ENCODE measurements at regions not wholly inside any gene's neighbourhood (a gene's known extent, or its start where the extent isn't known, plus 50 kb on each side); places are given as distances from the start of the nearest gene placed in this dataset.

DNA sequence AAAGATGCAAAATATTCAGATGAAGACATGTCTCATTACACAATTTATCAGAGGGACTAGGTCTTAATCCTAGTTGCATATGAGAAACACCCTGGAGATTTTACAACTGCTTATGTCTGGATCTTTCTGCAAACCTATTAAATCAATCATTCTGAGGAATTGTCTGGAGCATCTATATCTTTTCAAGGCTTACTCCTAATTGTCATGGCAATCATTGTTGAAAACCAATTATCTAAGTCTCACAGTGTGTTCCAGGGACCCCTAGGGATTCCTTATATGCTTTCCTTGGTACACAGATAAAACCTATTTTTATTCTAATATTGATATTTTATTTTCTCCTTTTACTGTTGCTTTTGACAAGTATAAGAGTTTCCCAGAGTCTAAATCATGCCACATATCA lies 696.9 kb upstream of the EYS start:
- DNase-seq (ENCODE audit: low spot score) (no peak), ATAC-seq (ENCODE audit: insufficient number of reproducible peaks, low FRiP score, low read depth) (no peak)
- TF ChIP-seq, protein P1, sequence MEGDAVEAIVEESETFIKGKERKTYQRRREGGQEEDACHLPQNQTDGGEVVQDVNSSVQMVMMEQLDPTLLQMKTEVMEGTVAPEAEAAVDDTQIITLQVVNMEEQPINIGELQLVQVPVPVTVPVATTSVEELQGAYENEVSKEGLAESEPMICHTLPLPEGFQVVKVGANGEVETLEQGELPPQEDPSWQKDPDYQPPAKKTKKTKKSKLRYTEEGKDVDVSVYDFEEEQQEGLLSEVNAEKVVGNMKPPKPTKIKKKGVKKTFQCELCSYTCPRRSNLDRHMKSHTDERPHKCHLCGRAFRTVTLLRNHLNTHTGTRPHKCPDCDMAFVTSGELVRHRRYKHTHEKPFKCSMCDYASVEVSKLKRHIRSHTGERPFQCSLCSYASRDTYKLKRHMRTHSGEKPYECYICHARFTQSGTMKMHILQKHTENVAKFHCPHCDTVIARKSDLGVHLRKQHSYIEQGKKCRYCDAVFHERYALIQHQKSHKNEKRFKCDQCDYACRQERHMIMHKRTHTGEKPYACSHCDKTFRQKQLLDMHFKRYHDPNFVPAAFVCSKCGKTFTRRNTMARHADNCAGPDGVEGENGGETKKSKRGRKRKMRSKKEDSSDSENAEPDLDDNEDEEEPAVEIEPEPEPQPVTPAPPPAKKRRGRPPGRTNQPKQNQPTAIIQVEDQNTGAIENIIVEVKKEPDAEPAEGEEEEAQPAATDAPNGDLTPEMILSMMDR (IDR thresholded peaks at IDR 0.05) = no peak
- H3K27me3 ChIP-seq (replicated peaks; ENCODE audit: insufficient read depth) = no peaks in the 10 kb centered on the region
- no peak overlapping the region for H3K4me3 ChIP-seq
- H3K27ac ChIP-seq = no peak overlapping the region
- H3K4me1 ChIP-seq (ENCODE audit: control insufficient read depth in 1 of 2, low read depth in 2 of 2) = peaks cover 0 to 4% of the 10 kb centered on the region in 2 donors
- no peaks in the 10 kb centered on the region for H3K36me3 ChIP-seq
- no peaks in the 10 kb centered on the region for H3K9me3 ChIP-seq

DNA sequence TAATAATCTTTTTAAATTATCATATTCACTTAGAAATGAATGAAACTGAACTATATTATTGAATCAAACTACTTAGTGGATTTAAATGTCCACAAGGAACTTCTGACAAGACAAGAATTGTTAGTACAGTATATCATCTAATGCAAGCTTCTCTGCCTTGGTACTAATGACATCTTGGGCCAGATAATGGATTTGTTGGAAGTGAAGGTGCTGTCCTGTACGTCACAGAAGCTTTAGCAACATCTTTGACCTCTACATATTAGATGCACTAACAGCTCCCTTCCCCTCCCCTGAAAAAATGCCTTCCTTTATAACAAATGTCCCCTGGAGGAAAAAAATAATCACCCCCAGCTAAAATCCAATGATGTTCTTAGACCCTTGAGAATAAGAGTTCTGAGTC lies 695.8 kb upstream of the EYS start:
- Histone ChIP-seq H3K27ac (no peak overlapping the region), H3K4me3 (no peak overlapping the region), H3K36me3 (no peaks in the 10 kb centered on the region), H3K4me1 (ENCODE audit: control insufficient read depth in 1 of 2, low read depth in 2 of 2) (peaks cover 0 to 4% of the 10 kb centered on the region in 2 donors), H3K9me3 (no peaks in the 10 kb centered on the region), H3K27me3 (replicated peaks; ENCODE audit: insufficient read depth) (no peaks in the 10 kb centered on the region)
- DNase-seq (ENCODE audit: low spot score) (no peak), ATAC-seq (ENCODE audit: insufficient number of reproducible peaks, low FRiP score, low read depth) (no peak)
- TF ChIP-seq, protein P1 (IDR thresholded peaks at IDR 0.05) = no peak

DNA sequence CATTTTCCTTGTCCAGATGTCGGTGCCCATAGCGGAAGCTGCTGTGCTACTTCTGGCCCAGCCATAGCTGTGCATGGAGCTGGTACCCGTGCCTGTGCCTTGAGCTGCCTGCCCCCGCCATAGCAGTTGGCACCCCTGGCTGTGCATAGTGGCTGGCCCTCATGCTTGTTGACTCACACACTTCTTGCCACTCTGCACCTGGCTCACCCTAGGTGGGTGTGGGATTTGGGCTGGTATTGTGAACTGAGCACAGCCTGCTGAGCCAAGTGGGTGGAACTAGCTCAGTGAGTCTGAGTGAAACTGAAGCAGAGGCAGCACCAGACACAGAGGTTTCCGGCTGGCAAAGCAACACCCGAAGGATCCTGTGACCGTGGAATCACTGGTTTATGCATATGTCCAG lies 689.5 kb upstream of the EYS start:
- Histone ChIP-seq H3K4me3 (no peak overlapping the region), H3K27me3 (replicated peaks; ENCODE audit: insufficient read depth) (no peaks in the 10 kb centered on the region), H3K27ac (no peak overlapping the region), H3K4me1 (ENCODE audit: control insufficient read depth in 1 of 2, low read depth in 2 of 2) (peaks cover 0 to 4% of the 10 kb centered on the region in 2 donors), H3K9me3 (no peaks in the 10 kb centered on the region), H3K36me3 (no peaks in the 10 kb centered on the region)
- DNase-seq (ENCODE audit: low spot score) = no peak
- TF ChIP-seq, protein P1 (IDR thresholded peaks at IDR 0.05) = no peak
- no peak for ATAC-seq (ENCODE audit: insufficient number of reproducible peaks, low FRiP score, low read depth)

DNA sequence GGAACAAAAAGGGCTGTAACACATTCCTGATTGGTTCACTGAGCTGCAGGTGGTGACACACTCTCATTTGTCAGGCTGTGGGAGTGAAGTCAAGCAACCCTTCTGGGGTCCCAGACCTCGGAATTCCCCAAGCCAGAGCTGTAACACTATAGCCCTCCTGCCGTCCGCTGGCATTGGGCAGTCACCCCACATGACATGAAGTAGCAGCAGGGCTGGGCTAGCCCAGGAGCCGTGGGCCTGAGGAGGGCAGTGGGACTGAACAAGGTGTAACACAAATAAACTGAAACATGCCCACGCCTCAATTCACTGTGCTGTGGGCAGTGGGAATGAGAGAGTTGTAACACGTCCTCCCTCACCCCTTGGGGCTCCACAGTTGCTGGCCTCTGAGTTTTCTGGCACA lies 689.1 kb upstream of the EYS start:
- no peaks in the 10 kb centered on the region for H3K27me3 ChIP-seq (replicated peaks; ENCODE audit: insufficient read depth)
- H3K36me3 ChIP-seq = no peaks in the 10 kb centered on the region
- TF ChIP-seq, protein P1 (IDR thresholded peaks at IDR 0.05) = no peak
- H3K4me3 ChIP-seq = no peak overlapping the region
- DNase-seq (ENCODE audit: low spot score) (no peak), ATAC-seq (ENCODE audit: insufficient number of reproducible peaks, low FRiP score, low read depth) (no peak)
- no peaks in the 10 kb centered on the region for H3K9me3 ChIP-seq
- H3K4me1 ChIP-seq (ENCODE audit: control insufficient read depth in 1 of 2, low read depth in 2 of 2) = peaks cover 0 to 4% of the 10 kb centered on the region in 2 donors
- no peak overlapping the region for H3K27ac ChIP-seq

DNA sequence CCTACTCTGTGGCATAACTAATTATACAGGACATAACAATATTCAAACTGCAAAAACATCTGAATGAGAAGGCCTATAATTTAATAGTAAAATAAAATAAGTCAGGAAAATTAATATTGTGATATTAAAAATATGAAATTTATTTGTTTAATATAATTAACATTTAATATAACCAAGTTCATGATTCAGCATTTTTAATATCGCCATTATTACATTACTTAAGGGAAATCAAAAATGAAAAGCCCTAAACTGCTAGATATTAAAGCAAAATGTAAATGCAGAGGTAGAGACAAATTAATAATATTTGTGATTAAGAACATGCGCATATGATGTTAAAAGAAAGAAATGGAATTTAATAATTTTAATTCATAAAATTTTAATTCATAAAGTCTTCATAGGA lies 683.4 kb upstream of the EYS start:
- ATAC-seq (ENCODE audit: insufficient number of reproducible peaks, low FRiP score, low read depth) (no peak), DNase-seq (ENCODE audit: low spot score) (no peak)
- Histone ChIP-seq H3K27ac (no peak overlapping the region), H3K36me3 (no peaks in the 10 kb centered on the region), H3K4me1 (ENCODE audit: control insufficient read depth in 1 of 2, low read depth in 2 of 2) (no peaks in the 10 kb centered on the region), H3K4me3 (no peak overlapping the region), H3K9me3 (no peaks in the 10 kb centered on the region), H3K27me3 (replicated peaks; ENCODE audit: insufficient read depth) (no peaks in the 10 kb centered on the region)
- TF ChIP-seq, protein P1 (IDR thresholded peaks at IDR 0.05) = no peak

All from thoracic aorta (tissue), 2 donors.